GM13977 (cell line): ENCODE measurements at regions not wholly inside any gene's neighbourhood (a gene's known extent, or its start where the extent isn't known, plus 50 kb on each side); places are given as distances from the start of the nearest gene placed in this dataset.

Experiments
- DNase-seq: peaks from one replicate; pipeline ENCODE4 v3.0.0; 2012; ENCODE audit warnings: low spot score
- in situ Hi-C: fragments of 300-500 bp; cut with MboI; formaldehyde crosslinking; loops from one replicate; pipeline ENCODE4 v1.12.0; 2022; ENCODE audit warnings: low sequenced_read_pairs, low pct_unique_long_range_greater_than_20kb, mixed read lengths, inconsistent platforms; ENCODE audit not compliant: unreplicated experiment
- TF ChIP-seq, protein P1 (sequence below): IDR thresholded peaks from 2 replicates; pipeline ENCODE4 v1.5.1; 2012; ENCODE audit warnings: mild to moderate bottlenecking, control low read depth; ENCODE audit not compliant: insufficient read depth; ENCODE audit errors: extremely low read depth, missing control alignments

- TF ChIP-seq, protein P1, sequence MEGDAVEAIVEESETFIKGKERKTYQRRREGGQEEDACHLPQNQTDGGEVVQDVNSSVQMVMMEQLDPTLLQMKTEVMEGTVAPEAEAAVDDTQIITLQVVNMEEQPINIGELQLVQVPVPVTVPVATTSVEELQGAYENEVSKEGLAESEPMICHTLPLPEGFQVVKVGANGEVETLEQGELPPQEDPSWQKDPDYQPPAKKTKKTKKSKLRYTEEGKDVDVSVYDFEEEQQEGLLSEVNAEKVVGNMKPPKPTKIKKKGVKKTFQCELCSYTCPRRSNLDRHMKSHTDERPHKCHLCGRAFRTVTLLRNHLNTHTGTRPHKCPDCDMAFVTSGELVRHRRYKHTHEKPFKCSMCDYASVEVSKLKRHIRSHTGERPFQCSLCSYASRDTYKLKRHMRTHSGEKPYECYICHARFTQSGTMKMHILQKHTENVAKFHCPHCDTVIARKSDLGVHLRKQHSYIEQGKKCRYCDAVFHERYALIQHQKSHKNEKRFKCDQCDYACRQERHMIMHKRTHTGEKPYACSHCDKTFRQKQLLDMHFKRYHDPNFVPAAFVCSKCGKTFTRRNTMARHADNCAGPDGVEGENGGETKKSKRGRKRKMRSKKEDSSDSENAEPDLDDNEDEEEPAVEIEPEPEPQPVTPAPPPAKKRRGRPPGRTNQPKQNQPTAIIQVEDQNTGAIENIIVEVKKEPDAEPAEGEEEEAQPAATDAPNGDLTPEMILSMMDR: no peak
- no peak for DNase-seq
- in situ Hi-C loops: no loop called here
Measured at GRCh38 chr10:93177511-93177910, 103.8 kb downstream of the CYP26A1 start.

DNA sequence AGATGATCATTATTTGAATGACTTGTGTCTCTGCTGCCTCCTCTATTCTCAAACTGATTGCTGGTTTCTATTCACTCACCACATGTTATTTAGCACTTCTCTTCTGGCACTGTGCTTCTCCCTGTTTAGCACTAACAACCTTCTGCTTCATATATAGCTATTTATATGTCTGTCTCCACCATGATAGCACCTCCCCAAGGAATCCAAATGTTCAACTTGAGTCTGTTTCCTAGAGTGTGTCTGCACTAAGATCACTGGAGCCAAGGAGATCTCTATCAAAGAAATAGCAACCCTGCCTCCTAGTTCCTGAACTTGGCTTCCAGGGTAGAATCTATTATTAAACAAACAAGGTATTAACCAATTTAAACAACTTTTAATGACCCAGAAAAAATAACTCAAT is 104.5 kb downstream of the CYP26A1 start:
- in situ Hi-C loops: no loop called here
- no peak for DNase-seq
- TF ChIP-seq, protein P1: no peak

GRCh38 chr10:93180482-93180931 is 106.8 kb downstream of the CYP26A1 start:
- no peak for DNase-seq
- TF ChIP-seq, protein P1: no peak
- in situ Hi-C loops: no loop called here

GRCh38 chr10:93181271-93182048 is 107.8 kb downstream of the CYP26A1 start:
- DNase-seq: no peak
- TF ChIP-seq, protein P1: no peak
- in situ Hi-C loops: no loop called here

- TF ChIP-seq, protein P1: no peak
- in situ Hi-C loops: no loop called here
- DNase-seq: no peak
Measured at GRCh38 chr10:93182049-93182327, 108.3 kb downstream of the CYP26A1 start.

DNA sequence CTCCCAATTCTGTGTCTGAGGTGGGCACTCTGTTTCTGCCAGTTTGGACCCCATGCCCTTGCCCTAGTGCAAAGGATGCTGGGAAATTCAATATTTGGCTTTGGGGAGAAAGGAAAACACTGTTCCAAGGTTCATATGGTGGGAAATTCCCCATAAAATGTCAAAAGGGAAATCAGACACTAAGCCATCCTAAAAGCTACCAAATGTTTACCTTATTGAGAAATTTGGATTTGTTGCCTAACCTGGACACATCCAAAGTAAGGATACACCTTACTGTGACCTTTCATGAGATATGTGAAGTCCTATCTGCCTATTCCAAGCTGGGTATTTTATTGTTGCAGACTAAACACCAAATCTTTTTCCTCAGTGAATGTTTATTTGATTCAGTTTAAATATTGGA is 109.1 kb downstream of the CYP26A1 start:
- TF ChIP-seq, protein P1: no peak
- in situ Hi-C loops: no loop called here
- no peak for DNase-seq
